ENCODE measurements at regions not wholly inside any gene's neighbourhood (a gene's known extent, or its start where the extent isn't known, plus 50 kb on each side); places are given as distances from the start of the nearest gene placed in this dataset.
"Not testable (repeated sequence)": the region's sequence is repeated elsewhere in the genome, so short reads cannot be mapped to it uniquely, and the experiment has no call there.

GRCh38 chr18:54662986-54663385, 71.9 kb downstream of the DYNAP start:
- no peak for DNase-seq

- not testable (repeated sequence) for DNase-seq
Measured at GRCh38 chr18:54669701-54670100, 78.7 kb downstream of the DYNAP start.

GRCh38 chr18:54671291-54671881, 80.3 kb downstream of the DYNAP start:
- DNase-seq: peak; percentile 29

GRCh38 chr18:54672109-54672508, 81.1 kb downstream of the DYNAP start:
- DNase-seq: no peak

GRCh38 chr18:54672846-54673475, 81.9 kb downstream of the DYNAP start:
- no peak for DNase-seq

GRCh38 chr18:54673936-54674335, 82.9 kb downstream of the DYNAP start:
- DNase-seq: no peak

GRCh38 chr18:54675076-54675475, 84.0 kb downstream of the DYNAP start:
- DNase-seq: no peak

DNA sequence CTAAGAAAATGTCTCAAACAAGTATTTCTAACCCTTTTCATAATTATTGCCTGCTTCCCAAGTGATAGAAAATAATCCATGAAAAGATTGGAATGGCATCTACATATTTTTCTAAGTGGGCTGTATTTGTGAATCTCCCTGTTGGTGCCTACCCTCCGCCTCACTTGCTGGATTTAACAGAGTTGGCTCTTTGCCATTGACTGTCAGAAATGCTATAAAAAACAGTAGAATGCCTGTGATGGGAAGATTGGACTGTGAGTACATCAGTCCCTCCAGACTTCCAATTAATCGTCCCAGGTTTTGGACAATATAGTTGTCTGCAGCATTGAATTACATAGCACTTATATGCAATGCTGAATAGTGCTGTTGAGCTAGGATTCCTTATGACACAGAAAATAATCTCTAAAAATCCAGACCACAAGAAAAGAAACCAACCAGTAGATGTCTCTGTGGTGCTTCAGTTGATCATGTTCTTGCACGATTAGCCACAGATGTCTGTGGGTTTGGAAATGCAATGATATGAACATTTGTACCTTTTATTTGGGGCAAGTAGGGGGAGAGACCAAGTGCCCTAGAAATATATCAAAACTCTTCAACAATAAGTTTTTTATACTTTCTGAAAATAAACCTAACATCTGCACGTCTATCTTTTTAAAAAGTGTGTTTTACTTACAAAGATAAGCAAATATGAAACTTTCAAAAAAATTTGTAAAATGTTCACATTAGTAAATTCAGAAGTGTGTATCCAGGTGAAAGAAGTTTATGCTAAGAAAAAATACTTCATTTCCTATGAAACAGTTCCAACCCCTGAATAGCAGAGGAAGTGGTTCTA, 88.5 kb downstream of the DYNAP start:
- DNase-seq: peak; percentile 81

DNA sequence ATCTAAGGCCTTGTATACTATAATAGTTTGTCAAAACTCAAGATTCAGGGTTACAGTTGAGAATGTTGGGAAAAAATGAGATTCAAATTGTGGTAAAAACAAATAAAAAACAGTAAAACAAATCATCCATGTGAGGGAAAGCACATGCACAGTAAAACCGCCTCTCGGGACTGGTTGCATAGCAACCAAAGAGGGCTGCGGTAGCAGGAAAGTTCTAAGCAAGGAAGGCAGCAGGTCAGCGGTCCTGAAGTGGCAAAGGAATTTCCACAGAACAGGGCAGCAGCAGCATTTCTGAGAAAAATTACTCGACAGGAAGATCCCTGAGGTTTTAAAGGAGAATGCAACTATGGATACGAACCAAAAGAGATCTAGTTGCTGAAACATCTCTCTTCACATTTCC, 93.7 kb downstream of the DYNAP start:
- peak; percentile 52 for DNase-seq

DNA sequence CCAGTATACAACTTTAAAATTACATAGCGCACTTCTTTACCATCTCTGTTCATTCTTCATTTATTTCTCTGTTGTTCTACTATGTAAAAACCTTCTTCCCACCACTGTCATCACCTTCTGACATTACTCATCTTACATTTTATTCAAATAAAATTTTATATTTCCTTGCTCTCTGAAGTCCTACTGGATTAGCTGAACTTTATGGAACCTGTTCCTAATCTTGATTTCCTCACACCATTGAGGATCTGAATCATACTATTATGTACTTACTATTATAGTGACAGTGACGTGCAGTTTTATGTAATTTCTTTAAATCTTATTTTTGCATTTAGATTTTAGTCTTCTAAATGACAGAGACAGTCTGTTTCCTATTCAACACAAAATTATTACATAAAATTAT, 98.3 kb downstream of the DYNAP start:
- DNase-seq: no peak

GRCh38 chr18:54690198-54690597, 99.2 kb downstream of the DYNAP start:
- DNase-seq: peak; percentile 60

DNA sequence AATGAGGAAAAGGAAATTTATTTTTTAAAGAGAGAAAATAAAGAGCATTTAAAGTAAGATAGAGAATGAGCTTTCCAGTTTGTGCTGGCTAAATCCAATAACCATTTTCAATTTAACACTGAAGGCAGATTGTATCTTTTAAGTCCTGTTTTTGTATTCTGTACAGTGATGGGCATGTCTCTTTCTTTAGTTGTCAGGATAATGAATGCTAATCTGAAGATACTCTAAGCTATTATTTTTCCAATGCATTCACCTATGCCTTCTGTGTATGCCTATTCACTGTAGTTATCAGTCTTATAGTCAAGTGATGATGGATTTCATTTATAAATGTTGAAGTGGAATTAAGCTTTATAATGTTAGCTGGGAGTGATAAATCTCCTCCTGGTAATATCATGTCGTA, 101.4 kb downstream of the DYNAP start:
- DNase-seq: no peak

- DNase-seq: no peak
Measured at GRCh38 chr18:54696616-54697293, 105.7 kb downstream of the DYNAP start.

- no peak for DNase-seq
Measured at GRCh38 chr18:54700580-54700979, 109.5 kb downstream of the DYNAP start.

- peak; percentile 23 for DNase-seq
Measured at GRCh38 chr18:54702686-54703085, 111.6 kb downstream of the DYNAP start.

GRCh38 chr18:54710074-54710899, 118.0 kb upstream of the RAB27B start:
- no peak for DNase-seq

DNA sequence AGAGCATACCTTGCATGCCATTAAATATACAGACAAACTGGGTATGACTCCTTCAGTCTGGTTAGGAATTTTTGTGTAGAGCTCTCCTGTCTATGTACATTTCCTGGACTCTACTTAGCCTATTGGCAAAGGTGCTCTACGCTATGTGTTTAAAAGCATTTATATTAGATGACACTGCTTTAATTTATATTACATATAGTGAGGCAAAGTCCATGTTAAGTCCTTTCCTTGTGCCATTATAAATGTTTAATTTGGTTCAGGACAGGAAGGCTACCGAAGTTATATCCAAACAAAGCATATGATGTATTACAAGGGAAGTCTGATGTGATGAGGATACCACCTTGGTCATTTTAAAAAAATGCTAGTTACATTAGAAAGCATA, 117.4 kb upstream of the RAB27B start:
- DNase-seq: no peak

- peak; percentile 68 for DNase-seq
Measured at GRCh38 chr18:54712306-54712705, 116.0 kb upstream of the RAB27B start.

DNA sequence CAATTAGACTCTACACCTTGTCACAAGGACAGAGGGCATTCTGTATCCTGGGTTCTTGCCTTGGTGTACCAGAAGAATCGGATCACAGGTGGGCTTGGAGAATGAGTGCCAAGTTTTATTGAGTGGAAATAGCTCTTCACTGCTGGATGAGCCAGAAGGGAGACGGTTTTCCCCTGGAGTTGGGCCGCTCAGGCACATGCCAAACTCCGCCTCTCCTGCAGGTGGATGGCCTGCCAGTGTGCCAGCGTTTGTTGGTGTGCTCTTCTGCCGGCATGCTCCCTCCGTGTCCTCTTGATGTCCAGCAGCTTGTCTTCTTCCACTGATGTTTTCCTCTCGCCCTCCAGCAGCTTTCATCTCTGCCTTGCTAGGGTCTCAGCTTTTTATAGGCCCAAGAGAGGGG, 115.5 kb upstream of the RAB27B start:
- no peak for DNase-seq

GRCh38 chr18:54713386-54713785, 114.9 kb upstream of the RAB27B start:
- no peak for DNase-seq

- no peak for DNase-seq
Measured at GRCh38 chr18:54714851-54715250, 113.4 kb upstream of the RAB27B start.

DNA sequence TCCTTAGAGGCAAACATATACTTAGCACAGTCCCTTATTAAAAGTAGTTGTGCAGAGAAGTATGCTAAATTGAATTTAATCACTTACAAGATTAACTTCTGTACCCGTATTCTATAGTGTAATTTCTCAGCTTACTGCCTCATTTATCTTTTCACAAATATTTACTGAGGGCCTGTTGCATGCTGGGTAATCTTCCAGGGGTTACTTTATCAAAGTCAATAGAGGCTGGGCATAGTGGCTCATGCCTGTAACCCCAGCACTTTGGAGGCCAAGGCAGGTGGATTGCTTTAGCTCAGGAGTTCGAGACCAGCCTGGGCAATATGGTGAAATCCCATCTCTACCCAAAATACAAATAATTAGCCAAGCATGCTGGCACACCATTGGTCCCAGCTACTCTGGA, 111.7 kb upstream of the RAB27B start:
- DNase-seq: no peak

Data from fibroblast of skin of right quadriceps (primary cell).